ENCODE measurements at regions not wholly inside any gene's neighbourhood (a gene's known extent, or its start where the extent isn't known, plus 50 kb on each side); places are given as distances from the start of the nearest gene placed in this dataset.

GRCh38 chr17:65404761-65405160 is 156.7 kb downstream of the AXIN2 start:
- no peak for DNase-seq

GRCh38 chr17:65403626-65404025 is 157.8 kb downstream of the AXIN2 start:
- no peak for DNase-seq

GRCh38 chr17:65402513-65403496 is 158.6 kb downstream of the AXIN2 start:
- no peak for DNase-seq

DNA sequence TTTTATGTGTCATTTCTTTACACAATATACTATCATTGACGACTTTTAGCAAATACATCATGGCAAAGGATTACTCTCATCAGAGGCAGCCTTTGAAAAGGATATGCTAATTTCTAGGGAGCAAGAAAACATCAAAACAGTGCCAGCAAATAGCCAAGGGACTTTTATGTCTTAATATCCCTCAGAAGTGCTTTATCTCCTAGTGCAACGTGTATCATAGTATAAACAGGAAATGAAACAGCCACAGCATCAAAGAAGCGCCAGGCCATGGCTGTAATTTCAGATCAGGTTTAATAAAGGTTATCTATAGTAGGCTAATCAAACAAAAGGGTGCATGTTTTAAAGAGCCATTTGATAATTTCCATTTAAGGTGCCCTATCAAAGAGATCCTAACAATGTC is 159.9 kb downstream of the AXIN2 start:
- DNase-seq = no peak

- DNase-seq = no peak
Observed at GRCh38 chr17:65400701-65401100, 160.7 kb downstream of the AXIN2 start.

DNA sequence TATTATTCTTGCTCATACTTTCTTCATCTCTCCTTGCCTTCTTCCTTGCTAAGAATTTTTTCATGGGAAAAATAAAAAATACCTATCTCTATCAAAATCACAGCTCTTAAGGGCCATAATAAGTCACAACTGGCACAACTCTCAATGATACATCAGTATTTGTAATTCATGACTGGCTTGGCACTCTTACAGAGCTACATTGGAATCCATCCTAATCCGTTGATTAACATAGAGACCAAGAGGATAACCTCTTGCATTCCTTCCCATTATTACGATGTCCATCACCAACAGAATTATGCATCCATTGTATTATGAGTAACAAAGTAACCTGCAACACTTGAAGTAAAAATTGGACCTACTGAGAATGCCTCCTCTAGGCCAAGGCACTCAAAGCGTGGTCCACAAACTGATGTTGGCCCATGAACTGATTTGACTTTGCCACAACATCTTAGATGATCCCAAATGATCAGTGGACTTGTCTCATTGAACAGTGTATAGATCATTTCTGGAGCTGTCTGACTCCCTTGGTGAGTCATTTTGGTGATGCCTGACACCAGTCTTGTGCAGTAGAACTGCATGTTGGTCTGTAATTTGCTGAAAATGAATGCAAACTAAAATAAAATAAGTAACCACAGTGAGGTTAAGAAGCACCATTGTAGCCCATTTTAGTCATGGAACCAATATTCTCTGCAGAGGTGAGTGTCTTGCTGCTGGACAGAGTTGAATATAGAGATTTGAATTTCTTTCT is 163.2 kb downstream of the AXIN2 start:
- no peak for DNase-seq

- no peak for DNase-seq
Observed at GRCh38 chr17:65395924-65396323, 165.5 kb downstream of the AXIN2 start.

DNA sequence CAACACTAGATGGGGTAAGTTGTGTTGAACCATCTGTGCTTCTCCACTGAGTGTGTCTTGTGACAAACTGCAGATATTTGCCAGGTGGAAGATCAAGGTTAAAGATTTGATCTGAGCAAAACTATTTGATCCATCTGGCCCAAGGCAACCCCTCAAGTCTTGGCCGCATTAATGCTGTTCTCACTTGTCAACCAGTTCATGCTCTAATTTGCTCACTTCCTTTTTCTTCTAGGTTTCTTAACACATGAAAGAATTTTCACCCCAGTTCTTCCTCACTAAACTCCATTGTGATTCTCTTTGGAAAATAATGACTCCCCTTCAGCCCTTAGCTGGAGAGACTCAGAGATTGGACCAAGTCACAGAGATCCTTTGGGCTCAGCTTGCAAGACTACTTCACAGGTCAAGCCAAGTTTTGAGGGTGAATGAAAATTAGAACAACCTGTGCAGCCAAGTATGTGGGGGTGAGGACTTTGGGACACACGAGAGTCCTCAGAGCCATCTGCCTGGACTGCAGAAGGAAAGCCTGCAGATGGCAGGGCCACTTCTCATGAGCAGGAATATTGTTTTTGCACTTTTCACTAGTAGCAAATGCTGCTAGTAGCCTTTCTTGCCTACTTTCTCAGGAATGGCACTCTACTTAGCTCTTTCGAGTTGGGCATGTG is 166.5 kb downstream of the AXIN2 start:
- DNase-seq = no peak

DNA sequence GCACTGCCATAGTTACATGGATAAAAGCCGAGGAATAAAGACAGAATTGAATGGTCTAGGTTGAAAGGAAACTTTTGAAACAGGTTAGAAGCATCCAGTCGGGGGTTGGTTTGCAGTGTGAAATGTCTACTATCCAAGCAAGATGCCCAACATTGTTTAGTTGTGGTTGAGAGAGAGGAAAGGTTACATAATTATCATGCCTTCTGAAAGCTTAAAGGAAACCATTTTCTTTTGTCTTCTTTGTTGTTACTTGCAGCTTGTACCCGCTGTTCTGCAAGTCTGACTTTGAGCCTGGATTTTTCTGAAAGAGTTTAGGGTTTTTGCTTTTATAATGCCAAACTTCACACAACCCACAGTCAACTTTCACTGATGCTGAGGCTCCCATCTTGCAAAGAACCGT is 167.9 kb downstream of the AXIN2 start:
- DNase-seq = no peak

DNA sequence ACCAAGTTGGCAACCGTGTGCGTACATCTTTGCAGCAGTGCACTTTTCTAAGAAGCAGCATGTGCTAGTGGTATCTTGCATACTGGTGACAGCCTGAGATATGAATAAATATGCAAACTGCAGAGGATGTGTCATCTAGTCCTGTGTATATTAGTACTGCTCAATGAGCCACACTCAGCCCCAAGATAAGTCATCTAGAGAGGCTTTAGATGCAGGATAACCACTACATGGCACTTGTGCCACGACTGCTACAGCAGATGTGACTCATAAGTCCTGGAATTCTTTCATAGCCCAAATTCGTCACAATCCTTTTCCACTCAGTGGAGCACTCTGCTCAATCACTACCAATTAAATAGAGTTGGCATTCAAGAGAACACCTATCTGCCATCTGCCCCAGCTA is 171.5 kb downstream of the AXIN2 start:
- no peak for DNase-seq

DNA sequence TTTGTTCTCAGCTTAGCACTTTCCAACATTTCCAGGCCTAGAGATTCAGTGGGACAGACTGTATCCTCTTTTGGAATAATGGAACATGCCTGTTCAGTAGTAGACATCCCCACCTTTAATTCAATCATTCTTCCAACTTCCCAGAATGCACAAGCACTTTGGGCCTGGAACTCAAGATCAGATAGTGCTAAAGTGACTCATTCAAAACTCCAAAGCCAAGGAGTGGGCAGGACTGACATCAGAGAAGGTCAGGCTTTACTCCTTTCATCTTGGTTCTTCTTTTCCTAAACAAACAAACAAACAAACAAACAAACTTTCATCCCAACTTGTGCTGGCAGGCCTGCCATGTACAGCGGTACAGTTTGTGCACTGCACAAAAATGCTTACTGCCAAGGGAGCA is 172.0 kb downstream of the AXIN2 start:
- no peak for DNase-seq

DNA sequence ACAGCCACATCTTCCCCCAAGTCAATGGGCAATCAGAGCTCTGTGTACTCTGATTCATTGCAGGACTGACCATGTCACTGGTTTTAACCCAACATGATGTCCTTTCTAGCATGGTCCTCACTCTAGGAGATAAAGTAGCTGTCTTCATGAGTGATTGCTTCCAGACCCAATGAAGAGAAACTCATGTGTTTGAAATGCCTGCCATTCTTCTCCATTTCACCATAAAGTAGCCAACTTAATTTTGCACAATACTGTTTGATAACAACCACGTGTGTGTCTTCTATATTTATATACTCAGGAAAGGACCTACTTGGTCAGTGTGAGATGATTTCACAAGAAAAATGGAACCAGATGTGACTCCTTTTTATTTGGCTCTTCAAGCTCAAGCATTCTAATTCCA is 172.5 kb downstream of the AXIN2 start:
- no peak for DNase-seq

DNA sequence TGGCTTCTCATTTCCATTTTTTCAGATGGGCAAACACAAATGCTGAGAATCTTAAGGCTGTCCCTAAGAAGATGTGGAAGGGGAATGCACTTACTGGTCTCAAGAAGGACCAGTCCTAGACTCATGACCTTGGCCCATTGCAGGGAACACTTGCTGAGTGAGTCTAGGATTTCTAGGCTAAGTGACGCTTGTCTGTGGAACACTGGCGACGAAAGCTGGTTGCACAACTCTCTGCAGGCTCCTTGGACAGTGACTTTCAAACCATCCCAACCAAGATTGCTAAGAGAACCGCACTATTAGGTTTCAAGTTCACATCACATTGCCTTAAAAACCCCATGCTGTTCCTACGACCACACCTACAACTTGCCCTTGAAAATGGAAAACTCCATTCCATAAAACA is 174.1 kb downstream of the AXIN2 start:
- DNase-seq = no peak

- DNase-seq = no peak
Observed at GRCh38 chr17:65385726-65386125, 175.7 kb downstream of the AXIN2 start.

DNA sequence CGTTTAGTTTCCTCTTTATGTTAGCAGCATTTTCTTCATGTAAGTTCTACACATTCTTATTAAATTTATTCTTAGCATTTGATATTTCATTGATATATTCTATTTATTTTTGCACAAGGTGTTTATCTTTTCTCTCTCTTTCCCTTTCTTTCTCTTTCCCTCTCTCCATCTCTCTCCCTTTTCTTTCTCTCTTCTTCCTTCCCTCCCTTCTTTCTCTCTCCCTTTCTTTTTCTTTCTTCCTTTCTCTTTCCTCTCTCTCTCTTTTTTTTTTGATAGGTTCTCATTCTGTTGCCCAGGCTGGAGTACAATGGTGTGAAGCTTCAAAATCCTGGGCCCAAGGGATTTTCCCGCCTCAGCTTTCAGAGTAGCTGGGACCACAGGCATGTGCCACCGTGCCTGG is 176.4 kb downstream of the AXIN2 start:
- no peak for DNase-seq

DNA sequence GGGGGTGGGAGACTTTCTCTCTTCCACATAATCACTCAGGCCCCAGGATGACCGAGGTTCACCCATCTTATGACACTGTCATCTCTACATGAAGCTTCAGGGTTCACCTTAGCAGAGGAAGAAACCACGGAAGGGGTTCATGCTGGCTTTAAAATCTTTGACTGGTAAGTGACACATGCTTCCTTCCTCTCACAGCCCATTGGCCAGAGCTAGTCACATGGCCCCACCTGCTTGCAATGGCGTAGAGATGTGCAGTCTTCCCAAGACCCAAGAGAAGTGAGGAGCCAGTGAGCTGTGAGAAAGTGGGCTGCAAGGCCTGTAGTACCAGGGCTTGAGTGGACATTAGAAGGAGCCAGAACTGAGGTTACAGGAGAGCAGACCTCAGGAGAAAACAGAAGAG is 180.3 kb downstream of the AXIN2 start:
- DNase-seq = no peak

- DNase-seq = no peak
Observed at GRCh38 chr17:65374966-65375365, 186.5 kb downstream of the AXIN2 start.

DNA sequence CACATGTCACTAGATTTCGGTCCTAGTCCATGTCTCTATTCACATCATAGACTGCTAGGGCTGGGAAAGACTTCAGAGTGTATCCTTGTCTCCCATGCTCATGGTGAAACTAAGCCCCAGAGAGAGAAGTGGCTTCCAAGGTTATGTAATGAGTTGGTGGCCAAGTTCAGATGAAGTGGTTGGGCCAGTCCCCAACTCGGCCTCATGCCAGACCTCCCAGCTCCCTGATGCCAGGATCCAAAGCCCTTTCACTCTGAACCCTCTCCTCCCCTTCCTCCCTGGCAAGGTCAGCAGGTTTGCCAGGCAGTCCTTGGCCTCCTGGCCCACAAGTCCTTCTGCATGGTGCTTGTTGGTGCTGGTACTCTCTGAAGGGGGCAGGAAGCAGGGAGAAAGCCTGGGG is 189.7 kb downstream of the AXIN2 start:
- no peak for DNase-seq

DNA sequence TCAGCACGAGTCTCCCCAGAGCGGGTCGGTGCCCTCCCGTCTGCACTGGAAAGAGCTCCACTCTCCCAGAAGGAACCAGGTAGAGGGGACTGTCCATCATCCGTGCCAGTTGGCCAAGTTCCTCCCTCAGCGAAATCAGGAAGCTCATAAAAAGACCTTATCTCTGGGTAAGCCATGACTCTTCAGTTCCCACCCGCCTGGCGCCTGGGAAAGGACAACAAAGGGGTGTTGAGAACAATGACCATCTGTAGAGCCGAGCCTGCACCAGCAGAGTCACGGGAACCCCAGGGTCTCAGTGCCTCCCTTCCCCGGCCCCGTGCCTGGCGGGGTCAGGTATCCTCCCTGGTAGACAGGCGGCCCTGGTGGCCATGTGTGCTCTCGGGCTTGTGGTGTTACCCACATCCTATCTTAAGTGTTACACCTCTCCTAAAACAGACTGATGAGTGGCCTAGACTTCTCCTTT is 190.7 kb downstream of the AXIN2 start:
- no peak for DNase-seq

DNA sequence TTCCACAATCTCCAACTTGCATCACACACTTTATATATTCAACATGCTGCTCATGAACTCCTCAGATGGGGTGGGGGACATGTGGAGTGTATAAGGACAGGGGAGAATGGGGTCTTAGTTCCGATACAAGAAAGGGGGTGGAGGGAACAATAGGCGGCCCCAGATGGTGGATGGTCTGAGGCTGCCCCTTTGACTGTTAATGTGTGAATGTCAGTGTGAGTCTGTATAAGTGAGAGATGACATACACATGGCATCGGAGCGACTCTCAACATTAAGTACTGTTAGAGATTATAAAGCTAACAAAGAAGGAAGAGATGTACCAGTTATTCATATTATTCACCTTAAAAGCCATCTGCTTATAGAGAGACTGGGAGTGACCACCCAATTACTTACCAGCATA is 193.1 kb downstream of the AXIN2 start:
- no peak for DNase-seq

DNA sequence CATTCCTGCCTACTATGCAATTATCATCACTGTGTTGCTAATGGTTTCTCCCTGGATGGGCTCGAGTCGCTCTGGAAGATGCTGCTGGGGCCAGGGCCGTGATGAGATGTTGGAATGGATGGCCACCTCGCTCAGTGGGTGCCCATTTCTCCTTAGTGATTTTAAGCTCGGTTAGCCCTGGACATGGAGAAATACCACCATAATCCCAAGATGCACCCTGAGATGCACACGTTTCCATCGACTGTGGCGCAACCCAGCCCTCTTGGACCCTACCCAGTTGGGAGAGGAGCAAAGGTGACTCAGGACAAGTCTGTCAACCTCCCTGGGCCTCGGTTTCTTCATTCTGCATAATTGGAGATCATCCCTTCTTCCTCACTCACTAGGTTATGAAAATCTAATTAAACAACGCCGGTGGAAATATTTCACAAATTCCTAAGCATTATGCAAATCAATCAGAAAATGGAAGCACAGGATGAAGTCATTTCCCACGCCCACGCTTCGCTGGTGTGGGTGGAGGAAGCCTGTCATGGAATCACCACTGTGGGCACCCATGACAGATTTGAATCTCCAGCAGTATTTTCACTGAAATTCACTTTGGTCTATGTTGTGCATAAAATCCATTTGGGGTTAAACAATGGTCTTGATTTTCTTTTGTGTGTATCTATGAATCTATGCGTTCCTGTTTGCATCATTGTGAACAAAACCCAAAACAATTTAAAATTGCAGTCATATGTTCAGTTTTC is 195.2 kb downstream of the AXIN2 start:
- no peak for DNase-seq

DNA sequence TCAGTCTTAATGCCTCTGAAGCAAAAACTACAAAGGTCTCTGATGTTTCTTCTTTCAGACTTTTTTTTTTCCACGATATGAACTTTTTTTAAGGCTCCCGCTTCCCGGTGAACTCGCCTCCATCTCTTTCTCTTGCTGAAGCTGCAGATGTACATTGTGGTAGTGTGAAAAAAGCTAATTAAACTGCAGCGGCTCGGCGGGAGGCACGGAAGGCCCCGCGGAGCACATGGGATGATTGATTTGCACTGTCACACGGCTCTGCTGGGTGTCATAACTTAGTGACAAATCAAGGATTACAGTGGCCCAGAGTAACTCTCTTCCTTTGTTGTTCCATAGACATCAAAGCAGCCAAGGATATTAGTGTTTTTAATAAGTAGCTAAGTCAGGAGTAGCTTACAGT is 196.3 kb downstream of the AXIN2 start:
- DNase-seq = no peak

GRCh38 chr17:65364438-65364837 is 197.0 kb downstream of the AXIN2 start:
- no peak for DNase-seq
